ENCODE measurements at regions not wholly inside any gene's neighbourhood (a gene's known extent, or its start where the extent isn't known, plus 50 kb on each side); places are given as distances from the start of the nearest gene placed in this dataset.

DNA sequence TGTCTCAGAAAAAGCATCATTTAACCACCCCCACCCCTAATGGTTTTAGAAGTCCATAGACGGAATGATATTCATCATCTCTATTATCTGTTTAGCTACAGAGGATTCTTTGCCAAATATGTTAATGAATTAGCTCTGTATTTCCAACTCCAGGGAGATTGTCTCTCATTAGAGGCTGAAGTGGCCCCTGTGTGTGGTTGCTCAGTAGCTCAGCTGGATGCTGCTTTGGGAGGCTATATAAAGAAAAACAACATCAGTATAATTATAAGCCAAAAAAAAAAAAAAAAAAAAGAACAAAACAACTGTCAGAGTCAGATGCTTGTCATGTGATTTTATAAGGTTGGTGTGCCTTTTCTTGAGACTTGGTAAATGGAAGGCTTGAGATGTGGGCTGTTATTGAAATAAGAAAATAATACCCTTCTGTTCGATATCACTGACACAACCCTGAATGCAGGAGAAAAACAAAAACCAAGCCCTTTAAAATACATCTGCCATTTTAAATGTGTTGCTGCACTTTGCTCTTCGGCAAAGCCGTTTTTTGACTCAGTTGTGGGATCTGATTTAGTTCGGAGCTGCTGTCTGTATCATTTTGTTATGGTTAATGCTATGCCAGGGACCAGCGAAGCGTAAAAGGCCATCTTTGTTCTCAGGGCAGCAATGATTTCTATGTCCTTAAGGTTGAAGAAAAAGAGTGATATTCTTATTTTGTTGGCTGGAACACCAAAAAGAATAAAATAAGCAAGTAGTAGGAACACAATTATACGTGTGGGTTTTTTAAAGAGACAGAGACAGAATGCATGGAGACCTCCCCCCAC, 422.6 kb downstream of the QKI start:
- no peak for DNase-seq
- H3K9me3 ChIP-seq (ENCODE audit: control insufficient read depth, low read depth, low read length), result no peaks in the 10 kb centered on the region
- H4K20me1 ChIP-seq (ENCODE audit: control insufficient read depth, insufficient read depth, insufficient read length), result no peaks in the 10 kb centered on the region
- no peak overlapping the region for H3K4me3 Mint-ChIP-seq
- no peak overlapping the region for H3K9ac ChIP-seq (ENCODE audit: extremely low read depth, insufficient read length, low read length)
- H3K79me1 ChIP-seq (ENCODE audit: insufficient read depth, low read depth, low read length, poor library complexity, severe bottlenecking), result no peaks in the 10 kb centered on the region
- H3T11ph ChIP-seq (ENCODE audit: low read length), result no peak overlapping the region
- H3K27me3 Mint-ChIP-seq (ENCODE audit: low read depth), result no peaks in the 10 kb centered on the region
- peaks cover 0 to 12% of the 10 kb centered on the region in 2 experiments; a peak in 3 of 4 replicates for H3K4me1 Mint-ChIP-seq
- no peak overlapping the region for H3K18ac ChIP-seq (ENCODE audit: insufficient read length, low read depth, low read length)
- H4K5ac ChIP-seq (ENCODE audit: insufficient read length, low read depth, low read length), result no peak overlapping the region
- H3K27ac ChIP-seq (ENCODE audit: insufficient read length, low read depth, low read length), result no peak overlapping the region
- H2BK12ac ChIP-seq (ENCODE audit: insufficient read length, low read depth, low read length), result no peak overlapping the region
- H4K91ac ChIP-seq (ENCODE audit: insufficient read length, low read depth, low read length), result no peak overlapping the region
- H3K14ac ChIP-seq (ENCODE audit: insufficient read depth, low read length), result no peak overlapping the region
- no peak overlapping the region for H2BK5ac ChIP-seq (ENCODE audit: insufficient read length, low read length)
- H4K8ac ChIP-seq (replicated peaks; ENCODE audit: insufficient read length, low read depth, low read length), result no peak overlapping the region
- H2BK15ac ChIP-seq (ENCODE audit: low read depth, low read length), result no peak overlapping the region
- TF ChIP-seq, protein P1, sequence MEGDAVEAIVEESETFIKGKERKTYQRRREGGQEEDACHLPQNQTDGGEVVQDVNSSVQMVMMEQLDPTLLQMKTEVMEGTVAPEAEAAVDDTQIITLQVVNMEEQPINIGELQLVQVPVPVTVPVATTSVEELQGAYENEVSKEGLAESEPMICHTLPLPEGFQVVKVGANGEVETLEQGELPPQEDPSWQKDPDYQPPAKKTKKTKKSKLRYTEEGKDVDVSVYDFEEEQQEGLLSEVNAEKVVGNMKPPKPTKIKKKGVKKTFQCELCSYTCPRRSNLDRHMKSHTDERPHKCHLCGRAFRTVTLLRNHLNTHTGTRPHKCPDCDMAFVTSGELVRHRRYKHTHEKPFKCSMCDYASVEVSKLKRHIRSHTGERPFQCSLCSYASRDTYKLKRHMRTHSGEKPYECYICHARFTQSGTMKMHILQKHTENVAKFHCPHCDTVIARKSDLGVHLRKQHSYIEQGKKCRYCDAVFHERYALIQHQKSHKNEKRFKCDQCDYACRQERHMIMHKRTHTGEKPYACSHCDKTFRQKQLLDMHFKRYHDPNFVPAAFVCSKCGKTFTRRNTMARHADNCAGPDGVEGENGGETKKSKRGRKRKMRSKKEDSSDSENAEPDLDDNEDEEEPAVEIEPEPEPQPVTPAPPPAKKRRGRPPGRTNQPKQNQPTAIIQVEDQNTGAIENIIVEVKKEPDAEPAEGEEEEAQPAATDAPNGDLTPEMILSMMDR (conservative IDR thresholded peaks at IDR 0.05), result no peak
- H3K23me2 ChIP-seq (ENCODE audit: insufficient read length, low read depth, low read length, poor library complexity, severe bottlenecking), result no peaks in the 10 kb centered on the region
- no peak overlapping the region for H2BK120ac ChIP-seq (ENCODE audit: low read depth, low read length, poor library complexity, severe bottlenecking)
- no peak overlapping the region for H3K4ac ChIP-seq (ENCODE audit: low read depth, low read length)
- no peak overlapping the region for H2AK5ac ChIP-seq (ENCODE audit: insufficient read length, low read length)
- H3K4me1 ChIP-seq (ENCODE audit: insufficient read depth, low read length), result no peaks in the 10 kb centered on the region
- H3K4me2 ChIP-seq (ENCODE audit: insufficient read depth, insufficient read length, low read length), result no peak overlapping the region
- WGBS (ENCODE audit: extremely low coverage, insufficient read length, low lambda C conversion rate), result no CpG with 5 or more reads among the region's 8 CpGs
- no peak overlapping the region for H2AFZ ChIP-seq (ENCODE audit: low read length)
- no peak overlapping the region for H3K23ac ChIP-seq (ENCODE audit: insufficient read length, low read depth, low read length)
- H3K79me2 ChIP-seq (ENCODE audit: insufficient read depth, low read length), result no peaks in the 10 kb centered on the region
- H2BK20ac ChIP-seq (ENCODE audit: low read depth, low read length, poor library complexity, severe bottlenecking), result no peak overlapping the region
- peaks cover 9 to 10% of the 10 kb centered on the region in 2 experiments for H3K9me3 Mint-ChIP-seq
- peaks cover 8 to 9% (median 9%) of the 10 kb centered on the region in 3 experiments for H3K36me3 Mint-ChIP-seq (ENCODE audit: insufficient read depth in 1 of 3, low read depth in 3 of 3)
- no peak overlapping the region for H3K27ac Mint-ChIP-seq
- H3K27me3 ChIP-seq (ENCODE audit: insufficient read depth, low read length), result no peaks in the 10 kb centered on the region
- no peak overlapping the region for H3K56ac ChIP-seq (ENCODE audit: insufficient read length, low read depth, low read length)

All from H9 (cell line).